UCSD-AML1 (cell line): ENCODE measurements at regions not wholly inside any gene's neighbourhood (a gene's known extent, or its start where the extent isn't known, plus 50 kb on each side); places are given as distances from the start of the nearest gene placed in this dataset.

Experiments
- DNase-seq: peaks from one replicate; lab custom pipeline; 2025; ENCODE audit not compliant: unreplicated experiment; lab: John Stamatoyannopoulos, UW

DNA sequence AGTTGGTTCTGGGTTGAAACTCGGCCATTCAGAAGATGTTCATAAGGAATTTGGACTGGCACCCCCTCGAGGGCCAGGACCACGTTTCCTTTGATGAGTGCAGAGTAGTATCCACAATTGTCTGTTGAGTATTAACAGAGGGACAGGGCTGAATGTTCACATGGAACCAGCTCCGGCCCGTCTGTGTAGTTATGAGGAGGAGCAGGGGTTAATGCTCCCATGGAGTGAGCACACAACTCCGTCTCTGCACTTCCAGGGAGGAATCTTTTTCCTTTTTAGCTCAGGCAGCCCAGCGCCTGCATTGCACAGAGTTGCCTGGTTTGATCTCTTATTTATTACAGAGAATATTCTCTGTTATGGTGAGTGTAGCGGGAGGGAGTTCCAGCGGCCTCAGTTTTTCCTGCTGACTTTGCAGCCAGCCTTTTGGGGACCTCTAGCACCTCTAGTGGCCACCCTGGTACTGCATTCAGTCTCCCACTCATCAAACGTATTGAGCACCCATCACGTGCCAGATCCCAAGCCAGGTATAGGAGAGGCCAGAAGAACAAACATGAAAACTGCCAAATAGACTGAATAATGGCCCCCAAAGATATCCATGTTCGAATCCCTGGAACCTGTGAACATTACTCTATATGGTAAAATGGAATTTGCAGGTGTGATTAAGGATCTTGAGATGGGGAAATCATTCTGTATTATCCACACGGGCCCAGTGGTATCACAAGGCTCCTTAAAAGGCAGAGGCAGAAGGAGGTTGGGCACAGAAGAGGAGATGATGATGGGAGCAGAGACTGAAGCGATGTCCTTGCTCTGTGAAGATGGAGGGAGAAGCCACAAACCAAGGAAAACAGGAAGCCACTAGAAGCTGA, 167.7 kb upstream of the CSF3R start:
- peak; percentile 40 for DNase-seq

DNA sequence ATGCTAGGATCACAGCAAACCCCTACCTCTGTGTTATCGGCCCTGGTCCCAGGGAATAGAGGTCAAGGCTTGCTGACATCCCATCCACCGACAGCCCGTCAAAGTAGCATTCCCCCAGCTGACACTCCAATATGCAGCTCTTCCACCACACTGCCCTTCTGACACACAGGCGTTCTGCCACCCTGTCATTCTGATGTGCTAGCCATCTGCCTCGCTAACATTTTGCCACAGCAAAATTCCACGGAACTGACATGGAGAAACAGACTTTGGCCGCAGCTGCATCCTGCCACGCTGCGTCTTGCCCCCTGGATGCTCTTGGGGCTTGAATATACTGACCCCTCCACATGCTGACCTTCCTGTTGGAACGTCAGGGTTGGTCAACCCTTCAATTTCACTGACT, 163.2 kb upstream of the CSF3R start:
- DNase-seq: no peak

DNA sequence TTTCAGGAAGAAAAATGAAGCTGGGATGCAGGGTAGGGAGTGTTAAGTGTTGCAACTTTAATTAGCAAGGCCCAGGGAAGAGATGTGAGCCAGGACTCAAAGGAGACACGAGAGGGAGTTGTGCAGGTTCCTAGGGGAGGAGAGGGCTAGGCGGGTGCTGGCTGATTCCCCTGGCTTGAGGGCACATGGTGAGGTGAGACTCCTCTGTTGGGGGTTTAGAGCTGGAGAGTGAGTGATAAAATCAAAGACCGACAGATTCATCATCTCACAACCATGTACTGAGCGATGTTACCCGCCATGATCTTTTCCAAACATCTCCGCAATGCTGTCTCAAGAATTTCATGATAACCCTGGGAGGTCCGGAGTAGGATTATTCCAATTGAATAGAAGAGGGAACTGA, 161.8 kb upstream of the CSF3R start:
- no peak for DNase-seq

DNA sequence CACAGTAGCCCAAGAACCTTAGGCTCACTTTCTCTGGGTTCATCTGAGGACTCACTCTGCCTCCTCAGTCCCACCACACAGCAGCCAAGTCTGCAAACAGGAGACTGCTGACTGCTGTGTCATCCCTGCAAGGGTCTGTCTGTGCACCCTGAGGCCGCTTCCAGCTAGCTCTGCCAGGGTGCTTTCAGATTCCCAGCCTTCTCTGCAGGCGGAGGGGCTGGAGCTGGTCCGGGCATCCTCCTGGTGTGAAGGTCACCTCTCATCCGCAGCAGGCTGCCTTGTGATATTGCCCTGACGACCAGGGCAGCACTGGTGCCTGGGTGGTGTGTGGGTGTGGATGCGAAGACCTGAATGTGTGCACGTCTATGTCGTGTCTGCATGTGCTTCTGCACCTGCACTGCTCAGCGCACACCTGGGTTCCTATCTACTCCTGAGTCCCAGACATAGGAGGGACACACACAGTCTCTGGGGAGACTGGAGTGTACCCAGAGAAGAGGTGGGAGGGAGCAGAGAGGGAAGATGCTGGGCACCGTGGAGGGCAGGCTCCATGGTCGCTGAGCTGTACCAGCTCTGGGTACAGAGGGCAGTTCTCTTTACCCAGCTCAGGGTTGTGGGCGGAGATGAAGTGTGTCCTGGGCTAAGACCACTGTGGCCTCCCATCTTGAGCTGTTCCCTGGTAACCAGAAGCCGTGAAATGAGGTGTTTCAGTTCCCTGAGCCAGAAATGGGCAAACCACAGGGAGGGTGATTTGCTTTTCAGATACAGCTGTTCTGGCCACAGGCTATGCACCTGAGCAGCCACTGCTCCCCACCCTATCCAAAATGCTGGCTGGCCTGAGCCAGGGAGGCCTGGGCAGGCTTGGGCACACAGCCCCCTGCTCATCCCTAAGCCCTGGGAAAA, 160.9 kb upstream of the CSF3R start:
- no peak for DNase-seq

DNA sequence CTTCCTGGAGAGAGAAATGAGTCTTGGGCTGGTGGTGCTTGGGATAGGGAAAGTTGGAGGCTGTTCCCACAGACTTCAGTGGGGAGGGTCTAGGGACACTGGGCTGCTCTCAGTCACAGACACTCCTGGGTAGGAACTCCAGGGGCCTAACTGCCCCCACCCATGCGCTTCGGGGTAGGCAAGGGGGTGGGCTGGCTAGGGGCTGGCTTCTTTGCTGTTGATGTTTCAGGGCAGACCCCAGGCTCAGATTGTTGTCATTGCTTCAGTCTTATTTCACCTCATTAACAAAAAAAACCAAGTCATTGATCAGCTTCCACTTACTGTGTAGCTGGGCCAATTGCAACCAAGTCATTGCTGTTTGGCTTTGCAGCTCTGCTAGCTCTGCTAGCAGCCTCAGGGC, 160.1 kb upstream of the CSF3R start:
- DNase-seq: no peak

DNA sequence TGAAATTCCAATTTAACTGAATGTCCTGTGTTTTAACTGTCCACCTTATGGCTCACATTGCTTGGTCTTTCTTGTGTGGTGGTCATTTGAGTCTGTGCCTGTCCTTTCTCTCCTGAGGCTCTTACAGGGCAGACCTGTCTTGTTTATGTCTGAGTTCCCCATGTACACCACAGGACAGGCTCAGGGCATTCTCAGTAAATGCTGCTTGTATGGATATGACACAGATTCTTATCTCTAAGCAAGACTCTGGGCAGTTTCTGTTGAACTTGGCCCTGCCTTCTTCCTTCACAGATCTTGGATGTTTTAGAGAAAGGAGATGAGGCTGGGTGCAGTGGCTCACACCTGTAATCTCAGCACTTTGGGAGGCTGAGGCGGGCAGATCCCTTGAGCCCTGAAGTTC, 159.1 kb upstream of the CSF3R start:
- DNase-seq: no peak

DNA sequence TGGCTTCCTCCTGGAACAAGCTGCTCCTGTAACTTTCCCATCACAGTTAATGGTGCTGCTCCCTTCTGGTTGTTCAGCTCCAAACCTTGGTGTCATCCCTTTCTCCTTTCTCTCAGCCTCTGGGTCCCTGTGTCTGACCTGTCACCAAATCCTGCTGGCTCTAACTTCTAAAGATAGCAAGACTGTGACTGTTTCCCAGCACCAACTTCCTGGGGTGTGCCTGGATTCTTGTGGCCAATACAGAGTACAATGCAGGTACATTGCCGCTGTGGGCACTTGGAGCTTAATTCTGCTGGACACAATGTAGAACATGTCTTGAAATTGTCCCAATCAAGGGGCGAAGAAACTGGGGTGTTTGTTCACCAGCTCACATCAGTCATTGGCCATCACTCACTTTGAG, 156.7 kb upstream of the CSF3R start:
- no peak for DNase-seq

DNA sequence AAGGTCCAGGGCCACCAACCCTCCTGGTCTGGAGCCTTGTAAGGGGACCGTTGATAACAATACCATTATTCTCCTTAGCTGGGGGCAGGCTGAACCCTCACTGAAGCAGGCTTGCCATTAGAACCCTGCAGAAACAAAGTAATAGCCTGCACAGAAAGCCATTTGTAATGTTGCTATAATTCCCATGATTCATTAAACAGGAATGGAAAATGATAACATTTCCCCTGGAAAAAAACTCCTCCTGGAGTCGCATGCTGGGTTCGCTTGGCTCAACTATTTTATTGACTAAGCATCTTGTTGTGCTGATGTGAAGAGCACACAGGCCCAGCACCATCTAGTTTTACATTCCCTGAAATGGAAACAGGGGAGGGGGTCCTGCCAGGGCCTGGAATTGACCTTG, 155.6 kb upstream of the CSF3R start:
- DNase-seq: no peak

DNA sequence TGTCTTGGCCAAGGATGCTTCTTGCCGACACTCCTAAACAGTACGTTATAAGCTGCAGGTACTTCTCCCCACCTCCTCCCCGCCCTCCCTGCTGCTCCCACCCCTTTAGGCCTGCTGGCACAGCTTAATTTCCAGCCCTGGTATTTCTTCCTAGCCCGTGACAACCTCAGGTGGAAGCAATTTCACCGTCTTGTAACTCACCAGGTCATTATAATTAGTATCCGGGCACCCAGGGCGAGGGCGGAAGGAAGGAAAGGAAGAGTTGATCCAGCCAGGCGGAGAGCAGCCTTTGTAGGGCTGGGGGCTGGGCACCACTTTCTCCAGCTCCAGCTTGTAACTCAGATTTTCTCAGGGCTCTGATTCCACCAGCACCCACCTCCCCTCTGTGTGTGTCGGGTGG, 153.5 kb upstream of the CSF3R start:
- DNase-seq: no peak

DNA sequence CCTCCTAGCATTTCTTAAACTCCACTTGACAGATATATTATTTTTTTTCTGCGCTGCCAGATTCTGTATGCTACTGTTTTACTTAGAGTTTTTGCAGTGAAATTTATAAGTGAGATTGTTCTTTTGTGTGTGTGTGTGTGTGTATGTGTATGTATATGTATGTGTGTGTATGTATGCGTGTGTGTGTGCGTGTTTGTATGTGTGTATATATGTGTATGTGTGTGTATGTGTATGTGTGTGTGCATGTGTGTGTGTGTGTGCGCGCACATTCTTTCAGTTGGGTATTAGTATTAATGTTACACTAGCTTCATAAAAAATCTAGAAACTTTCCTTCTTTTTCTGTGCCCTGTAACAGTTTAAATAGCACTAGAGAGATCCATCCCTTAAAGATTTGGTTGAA, 152.6 kb upstream of the CSF3R start:
- no peak for DNase-seq

DNA sequence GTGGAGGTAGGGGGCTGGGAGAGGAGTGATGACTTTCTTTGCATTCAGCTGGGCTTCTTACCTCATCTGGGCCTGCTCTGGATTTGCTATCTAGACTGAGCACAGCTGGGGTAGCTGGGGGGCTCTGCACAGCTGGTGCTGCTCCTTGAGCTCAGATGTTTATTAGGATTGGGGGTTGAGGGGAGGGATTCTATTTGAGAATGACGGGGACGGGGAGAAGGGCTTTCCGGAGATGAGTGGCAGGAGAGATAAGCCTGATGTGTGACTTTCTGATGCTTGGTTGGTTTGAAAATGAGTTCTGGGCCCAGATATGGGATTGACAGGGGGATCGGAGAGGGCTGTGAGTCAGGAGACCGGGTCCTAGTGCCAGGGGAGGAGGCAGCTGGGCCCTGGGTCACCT, 146.1 kb upstream of the CSF3R start:
- DNase-seq: no peak

DNA sequence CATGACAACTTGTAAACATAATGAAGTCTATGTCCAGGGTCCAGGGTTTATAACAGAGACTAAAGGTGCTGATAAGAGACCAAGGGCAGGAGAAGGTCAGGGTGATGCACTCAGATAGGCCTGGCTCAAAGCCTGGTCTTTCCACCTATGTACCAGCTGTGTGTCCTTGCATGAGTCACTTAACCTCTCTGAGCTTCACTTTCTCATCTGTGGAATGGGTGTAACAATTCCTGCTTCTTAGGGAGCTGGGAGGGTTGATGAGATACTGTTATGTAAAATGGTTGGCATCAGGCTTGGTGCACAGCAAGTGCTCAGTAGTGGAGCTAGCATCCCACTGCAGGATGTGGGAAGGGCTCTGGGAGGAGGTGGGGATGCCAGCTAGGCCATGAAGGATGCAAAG, 143.7 kb upstream of the CSF3R start:
- DNase-seq: no peak

DNA sequence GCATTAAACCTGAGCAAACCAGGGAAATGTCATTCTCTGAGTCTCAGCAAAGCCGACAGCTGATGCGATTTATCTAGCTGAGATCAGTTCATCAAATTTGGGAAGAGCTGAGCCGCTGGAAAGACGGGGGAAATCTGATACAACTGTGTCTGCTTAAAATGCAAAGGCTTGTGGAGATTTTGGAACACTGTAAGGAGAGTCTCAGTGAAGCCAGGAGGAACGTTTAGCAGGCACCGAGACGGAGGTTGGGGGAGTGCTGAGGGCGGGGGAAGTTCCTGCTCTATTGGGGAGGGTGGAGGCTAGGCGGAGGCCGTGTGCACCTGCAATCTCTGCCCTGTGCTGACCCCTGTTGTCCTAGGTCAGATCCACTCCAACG, 143.2 kb upstream of the CSF3R start:
- DNase-seq: no peak

DNA sequence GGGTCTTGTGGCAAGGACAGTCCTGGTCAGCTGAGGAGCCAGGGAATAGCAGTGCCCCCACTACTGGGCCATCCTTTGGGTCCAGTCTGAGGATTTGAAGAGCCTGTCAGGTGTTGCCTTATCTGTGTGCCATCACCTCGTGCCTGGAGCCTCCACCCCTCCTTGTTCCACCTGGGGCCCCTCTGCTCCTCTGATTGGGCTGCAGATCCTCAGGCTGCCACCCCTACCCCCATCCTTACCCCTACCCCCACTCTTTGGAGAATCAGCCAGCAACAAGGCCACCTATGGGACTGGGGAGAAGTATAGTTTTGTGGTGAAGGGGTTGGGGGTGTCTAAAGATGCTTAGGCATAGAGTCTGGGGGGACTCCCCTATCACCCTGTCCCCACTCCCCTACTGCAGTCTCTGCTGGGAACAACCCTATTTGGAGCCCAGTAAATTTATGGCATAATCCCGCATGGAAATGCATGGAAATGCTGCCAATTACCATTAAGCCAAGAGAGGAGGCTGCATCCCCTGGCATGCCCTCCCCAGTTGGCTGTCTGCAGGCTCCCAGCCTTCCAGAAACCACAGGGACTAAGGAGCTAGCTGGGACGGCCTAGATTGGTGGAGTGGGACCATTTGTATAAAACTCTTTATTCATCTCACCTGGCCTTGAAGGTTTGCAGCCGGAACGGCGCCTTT, 142.7 kb upstream of the CSF3R start:
- no peak for DNase-seq

DNA sequence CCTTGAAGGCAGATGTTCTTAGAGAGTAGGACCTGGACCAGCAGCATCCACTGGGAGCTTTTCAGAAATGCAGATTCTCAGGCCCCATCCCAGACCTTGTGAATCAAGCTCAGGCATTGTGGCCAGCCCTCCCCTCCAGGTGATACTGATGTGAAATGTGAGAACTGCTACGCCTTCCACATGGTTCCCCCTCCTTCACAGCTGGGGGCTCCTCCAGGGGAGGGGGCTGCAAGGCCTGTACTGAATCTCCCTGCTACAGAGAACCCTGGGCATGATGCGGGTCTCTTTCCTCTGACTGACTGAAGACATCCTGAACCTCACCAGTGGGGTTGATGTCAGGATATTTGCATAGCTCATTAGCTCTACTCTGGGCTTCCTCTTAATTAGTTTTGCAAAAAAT, 141.8 kb upstream of the CSF3R start:
- no peak for DNase-seq

DNA sequence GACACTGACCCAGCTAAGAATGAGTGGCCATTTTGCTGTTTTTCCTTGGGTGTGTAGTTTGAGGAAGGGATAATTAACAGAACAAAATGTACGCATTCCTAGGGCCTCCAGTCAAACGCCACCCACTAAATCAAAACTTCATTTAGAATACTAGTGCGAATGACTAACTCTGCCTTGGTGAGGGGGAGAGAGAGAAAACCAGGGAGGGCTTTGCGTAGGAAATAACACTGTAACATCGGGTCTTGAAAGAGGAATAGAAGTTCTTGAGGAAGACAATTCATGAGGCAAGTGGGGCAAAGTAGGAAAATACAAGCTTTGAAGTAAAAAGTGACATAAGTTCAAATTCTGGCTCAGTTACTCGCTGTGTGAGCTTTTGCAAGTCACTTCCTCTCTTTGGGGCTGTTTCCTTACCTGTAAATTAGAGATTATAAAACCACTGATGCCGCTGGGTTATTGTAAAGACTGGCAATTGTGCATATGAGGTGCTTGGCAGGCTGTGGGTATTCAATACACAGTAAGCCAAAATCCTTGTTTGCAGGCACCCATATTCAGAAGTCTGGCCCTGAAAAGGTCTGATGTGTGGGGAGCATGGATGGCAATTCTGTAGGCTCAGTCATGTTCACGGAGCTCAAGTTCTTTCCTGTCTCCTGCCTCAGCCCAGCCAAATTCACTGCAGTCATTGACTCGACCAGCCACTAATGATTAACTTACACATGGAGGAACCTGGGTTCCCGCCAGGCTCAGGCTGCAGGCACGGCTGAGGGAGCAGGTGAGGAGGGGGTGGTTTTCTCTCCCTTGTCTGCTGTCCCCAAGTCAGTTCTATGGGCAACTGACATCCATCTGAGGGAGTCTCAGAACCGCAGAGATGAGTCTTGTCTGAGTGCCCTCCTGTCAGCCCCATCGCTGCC, 140.3 kb upstream of the CSF3R start:
- DNase-seq: no peak

DNA sequence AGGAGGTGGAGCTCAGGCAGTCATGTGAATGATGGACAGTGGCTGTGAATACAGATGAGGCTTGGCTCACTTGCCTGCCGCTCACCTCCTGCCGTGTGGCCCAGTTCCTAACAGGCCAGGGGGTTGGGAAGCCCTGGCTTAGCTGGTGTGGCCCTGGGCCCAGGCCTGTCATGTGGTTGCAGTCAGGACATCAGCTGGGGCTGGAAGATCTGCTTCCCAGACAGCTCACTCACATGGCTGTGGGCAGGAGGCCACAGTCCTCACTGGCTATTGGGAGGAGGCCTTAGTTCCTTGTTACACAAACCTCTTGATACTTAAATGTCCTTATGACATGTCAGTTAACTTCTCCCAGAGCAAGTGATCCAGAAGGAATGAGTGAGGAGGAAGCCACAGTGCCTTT, 138.8 kb upstream of the CSF3R start:
- no peak for DNase-seq

DNA sequence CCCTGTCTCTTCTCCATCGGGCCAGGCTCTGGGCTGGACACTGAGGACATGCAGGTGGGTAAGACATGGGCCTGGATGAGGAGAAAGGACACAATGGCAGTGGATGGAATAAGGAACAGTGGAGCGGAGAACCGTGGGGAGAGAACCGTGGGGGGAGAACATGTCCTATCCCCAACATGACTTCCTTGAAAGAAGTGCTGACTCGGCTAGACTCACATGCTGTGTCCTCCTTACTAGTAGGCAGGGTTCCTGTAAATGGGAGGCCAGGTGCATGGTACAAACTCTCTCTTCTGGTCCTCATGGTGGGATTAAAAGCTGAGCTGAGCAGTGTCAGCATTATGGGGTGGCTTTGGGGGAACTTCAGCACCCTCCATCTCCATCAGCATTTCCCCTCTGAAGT, 137.4 kb upstream of the CSF3R start:
- DNase-seq: no peak

DNA sequence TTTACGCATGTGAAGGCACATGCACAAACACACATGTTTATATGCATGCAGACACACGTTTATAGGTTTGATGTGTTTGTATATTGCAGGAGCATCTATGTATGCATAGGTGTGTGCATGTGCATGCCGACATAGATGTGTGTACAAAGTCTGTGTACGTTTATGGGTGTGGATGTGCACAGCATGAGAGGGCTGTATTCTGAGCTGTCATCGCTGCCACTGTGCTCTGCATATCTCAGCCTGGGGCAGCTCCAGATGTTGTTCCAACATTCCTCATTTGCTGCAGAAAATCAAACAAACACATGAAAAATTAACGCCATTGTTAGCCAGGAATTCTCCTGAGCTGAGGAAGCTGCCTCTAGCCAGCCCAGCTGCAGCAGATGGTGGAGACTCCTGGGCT, 132.3 kb upstream of the CSF3R start:
- DNase-seq: no peak

DNA sequence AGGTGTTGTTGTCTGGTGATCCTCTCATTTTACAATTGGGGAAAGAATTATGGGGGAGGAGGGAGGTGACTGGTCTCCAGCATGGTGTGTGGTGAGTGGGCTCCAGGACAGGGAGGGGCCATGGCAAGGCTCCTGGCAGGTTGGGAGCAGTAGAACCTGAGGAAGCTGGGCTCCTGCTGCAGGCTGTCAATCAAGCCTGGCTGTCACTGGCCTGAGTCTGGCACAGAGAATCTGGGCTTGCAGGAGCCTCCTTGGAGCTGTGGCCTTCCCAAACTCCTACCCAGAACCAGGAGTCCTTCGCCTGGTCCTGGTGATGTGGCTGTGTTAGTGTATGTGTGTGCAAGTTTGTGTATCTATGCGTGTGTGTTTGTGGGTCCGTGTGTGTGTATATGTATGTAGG, 131.9 kb upstream of the CSF3R start:
- no peak for DNase-seq

DNA sequence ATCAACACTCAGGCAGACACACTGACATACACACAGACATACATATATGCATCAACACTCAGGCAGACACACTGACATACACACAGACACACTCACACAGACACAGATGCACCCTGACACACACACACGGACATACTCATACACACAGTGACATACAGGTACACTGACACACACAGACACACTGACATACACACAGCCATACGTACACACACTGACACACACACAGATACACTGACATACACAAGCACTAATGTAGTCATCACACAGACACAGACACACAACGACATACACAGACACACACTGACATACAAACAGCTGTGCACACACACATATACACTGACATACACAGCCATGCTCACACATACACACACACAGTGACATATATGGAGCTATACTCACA, 131.0 kb upstream of the CSF3R start:
- DNase-seq: no peak
